ENCODE measurements at regions not wholly inside any gene's neighbourhood (a gene's known extent, or its start where the extent isn't known, plus 50 kb on each side); places are given as distances from the start of the nearest gene placed in this dataset.

GRCh38 chr4:157973297-157973696 lies 199.5 kb downstream of the GASK1B start:
- H3K27me3 ChIP-seq (ENCODE audit: insufficient read depth, low read length) = no peaks in the 10 kb centered on the region
- no peak overlapping the region for H3K14ac ChIP-seq (ENCODE audit: low read length)
- no peak overlapping the region for H3K23ac ChIP-seq (ENCODE audit: low read length)
- no peak overlapping the region for H4K12ac ChIP-seq (ENCODE audit: low read depth, low read length)
- H2AFZ ChIP-seq (ENCODE audit: insufficient read depth, low read length, poor library complexity) = no peak overlapping the region
- H4K8ac ChIP-seq (ENCODE audit: low read depth, low read length) = no peak overlapping the region
- H3K36me3 ChIP-seq (ENCODE audit: control insufficient read depth in 1 of 2, insufficient read depth in 2 of 2, low read length in 2 of 2) = no peaks in the 10 kb centered on the region
- H2AK5ac ChIP-seq (ENCODE audit: low read length) = no peak overlapping the region
- H3K4me2 ChIP-seq (ENCODE audit: low read length) = no peak overlapping the region
- H3K4ac ChIP-seq (ENCODE audit: low read depth, low read length) = no peak overlapping the region
- H3K9me3 ChIP-seq (ENCODE audit: insufficient read depth, low read depth, low read length) = no peaks in the 10 kb centered on the region
- H3K9ac ChIP-seq (ENCODE audit: low read length) = no peak overlapping the region
- H4K91ac ChIP-seq (ENCODE audit: low read depth, low read length) = no peak overlapping the region
- no peak for DNase-seq
- no peak overlapping the region for H2BK5ac ChIP-seq (ENCODE audit: low read depth, low read length, poor library complexity)
- H3K18ac ChIP-seq (ENCODE audit: low read length) = no peak overlapping the region
- no peak overlapping the region for H2BK12ac ChIP-seq (ENCODE audit: low read length)
- no peaks in the 10 kb centered on the region for H3K4me1 ChIP-seq (ENCODE audit: control insufficient read depth in 1 of 2, insufficient read depth in 2 of 2, low read length in 2 of 2)
- no peak overlapping the region for H2BK120ac ChIP-seq (ENCODE audit: insufficient read depth, low read length, poor library complexity)
- no peaks in the 10 kb centered on the region for H3K79me1 ChIP-seq (ENCODE audit: low read length)
- no peak overlapping the region for H3K4me3 ChIP-seq (ENCODE audit: low read depth, low read length)
- no peak overlapping the region for H3K27ac ChIP-seq (ENCODE audit: low read depth, low read length)
- WGBS (ENCODE audit: extremely low coverage, insufficient coverage, insufficient read length) = no CpG with 5 or more reads among the region's 5 CpGs
- no peaks in the 10 kb centered on the region for H3K79me2 ChIP-seq (ENCODE audit: control insufficient read depth, insufficient read depth, low read length, poor library complexity)

GRCh38 chr4:157964463-157964862 lies 208.4 kb downstream of the GASK1B start:
- no peak for DNase-seq
- Histone ChIP-seq H3K23ac (ENCODE audit: low read length) (no peak overlapping the region), H3K9ac (ENCODE audit: low read length) (no peak overlapping the region), H3K27me3 (ENCODE audit: insufficient read depth, low read length) (no peaks in the 10 kb centered on the region), H3K14ac (ENCODE audit: low read length) (no peak overlapping the region), H3K4me2 (ENCODE audit: low read length) (no peak overlapping the region), H4K8ac (ENCODE audit: low read depth, low read length) (no peak overlapping the region), H3K4me3 (ENCODE audit: low read depth, low read length) (no peak overlapping the region), H3K18ac (ENCODE audit: low read length) (no peak overlapping the region), H3K79me2 (ENCODE audit: control insufficient read depth, insufficient read depth, low read length, poor library complexity) (no peaks in the 10 kb centered on the region), H3K36me3 (ENCODE audit: control insufficient read depth in 1 of 2, insufficient read depth in 2 of 2, low read length in 2 of 2) (no peaks in the 10 kb centered on the region), H2AK5ac (ENCODE audit: low read length) (no peak overlapping the region), H3K4ac (ENCODE audit: low read depth, low read length) (no peak overlapping the region), H2AFZ (ENCODE audit: insufficient read depth, low read length, poor library complexity) (no peak overlapping the region), H4K12ac (ENCODE audit: low read depth, low read length) (no peak overlapping the region), H4K91ac (ENCODE audit: low read depth, low read length) (no peak overlapping the region), H3K79me1 (ENCODE audit: low read length) (no peaks in the 10 kb centered on the region), H3K9me3 (ENCODE audit: insufficient read depth, low read depth, low read length) (no peaks in the 10 kb centered on the region), H2BK5ac (ENCODE audit: low read depth, low read length, poor library complexity) (no peak overlapping the region), H3K27ac (ENCODE audit: low read depth, low read length) (no peak overlapping the region), H2BK120ac (ENCODE audit: insufficient read depth, low read length, poor library complexity) (no peak overlapping the region), H3K4me1 (ENCODE audit: control insufficient read depth in 1 of 2, insufficient read depth in 2 of 2, low read length in 2 of 2) (no peaks in the 10 kb centered on the region), H2BK12ac (ENCODE audit: low read length) (no peak overlapping the region)
- no CpG with 5 or more reads among the region's 2 CpGs for WGBS (ENCODE audit: extremely low coverage, insufficient coverage, insufficient read length)

- DNase-seq = no peak
- Histone ChIP-seq H3K18ac (ENCODE audit: low read length) (no peak overlapping the region), H3K14ac (ENCODE audit: low read length) (no peak overlapping the region), H4K91ac (ENCODE audit: low read depth, low read length) (no peak overlapping the region), H3K27me3 (ENCODE audit: insufficient read depth, low read length) (no peaks in the 10 kb centered on the region), H2BK5ac (ENCODE audit: low read depth, low read length, poor library complexity) (no peak overlapping the region), H3K4ac (ENCODE audit: low read depth, low read length) (no peak overlapping the region), H2BK120ac (ENCODE audit: insufficient read depth, low read length, poor library complexity) (no peak overlapping the region), H2BK12ac (ENCODE audit: low read length) (no peak overlapping the region), H3K4me1 (ENCODE audit: control insufficient read depth in 1 of 2, insufficient read depth in 2 of 2, low read length in 2 of 2) (no peaks in the 10 kb centered on the region), H4K8ac (ENCODE audit: low read depth, low read length) (no peak overlapping the region), H3K36me3 (ENCODE audit: control insufficient read depth in 1 of 2, insufficient read depth in 2 of 2, low read length in 2 of 2) (no peaks in the 10 kb centered on the region), H3K79me1 (ENCODE audit: low read length) (no peaks in the 10 kb centered on the region), H3K27ac (ENCODE audit: low read depth, low read length) (no peak overlapping the region), H3K9ac (ENCODE audit: low read length) (no peak overlapping the region), H4K12ac (ENCODE audit: low read depth, low read length) (no peak overlapping the region), H3K9me3 (ENCODE audit: insufficient read depth, low read depth, low read length) (no peaks in the 10 kb centered on the region), H3K23ac (ENCODE audit: low read length) (no peak overlapping the region), H3K79me2 (ENCODE audit: control insufficient read depth, insufficient read depth, low read length, poor library complexity) (no peaks in the 10 kb centered on the region), H2AK5ac (ENCODE audit: low read length) (no peak overlapping the region), H3K4me3 (ENCODE audit: low read depth, low read length) (no peak overlapping the region), H3K4me2 (ENCODE audit: low read length) (no peak overlapping the region), H2AFZ (ENCODE audit: insufficient read depth, low read length, poor library complexity) (no peak overlapping the region)
- no CpG with 5 or more reads among the region's 2 CpGs for WGBS (ENCODE audit: extremely low coverage, insufficient coverage, insufficient read length)
Observed at GRCh38 chr4:157961229-157961990, 211.4 kb downstream of the GASK1B start.

GRCh38 chr4:157957905-157958304 lies 214.9 kb downstream of the GASK1B start:
- no peak overlapping the region for H2AK5ac ChIP-seq (ENCODE audit: low read length)
- no peak overlapping the region for H4K12ac ChIP-seq (ENCODE audit: low read depth, low read length)
- no peak overlapping the region for H3K18ac ChIP-seq (ENCODE audit: low read length)
- no peak overlapping the region for H3K9ac ChIP-seq (ENCODE audit: low read length)
- no peak overlapping the region for H2BK120ac ChIP-seq (ENCODE audit: insufficient read depth, low read length, poor library complexity)
- no peaks in the 10 kb centered on the region for H3K9me3 ChIP-seq (ENCODE audit: insufficient read depth, low read depth, low read length)
- H3K23ac ChIP-seq (ENCODE audit: low read length) = no peak overlapping the region
- H3K27ac ChIP-seq (ENCODE audit: low read depth, low read length) = no peak overlapping the region
- H3K4ac ChIP-seq (ENCODE audit: low read depth, low read length) = no peak overlapping the region
- no CpG with 5 or more reads among the region's 1 CpG for WGBS (ENCODE audit: extremely low coverage, insufficient coverage, insufficient read length)
- no peaks in the 10 kb centered on the region for H3K27me3 ChIP-seq (ENCODE audit: insufficient read depth, low read length)
- no peaks in the 10 kb centered on the region for H3K4me1 ChIP-seq (ENCODE audit: control insufficient read depth in 1 of 2, insufficient read depth in 2 of 2, low read length in 2 of 2)
- H2BK12ac ChIP-seq (ENCODE audit: low read length) = no peak overlapping the region
- no peak overlapping the region for H3K14ac ChIP-seq (ENCODE audit: low read length)
- no peak overlapping the region for H3K4me2 ChIP-seq (ENCODE audit: low read length)
- H3K4me3 ChIP-seq (ENCODE audit: low read depth, low read length) = no peak overlapping the region
- no peak overlapping the region for H2AFZ ChIP-seq (ENCODE audit: insufficient read depth, low read length, poor library complexity)
- DNase-seq = no peak
- no peaks in the 10 kb centered on the region for H3K79me2 ChIP-seq (ENCODE audit: control insufficient read depth, insufficient read depth, low read length, poor library complexity)
- H4K91ac ChIP-seq (ENCODE audit: low read depth, low read length) = no peak overlapping the region
- H3K79me1 ChIP-seq (ENCODE audit: low read length) = no peaks in the 10 kb centered on the region
- H2BK5ac ChIP-seq (ENCODE audit: low read depth, low read length, poor library complexity) = no peak overlapping the region
- H4K8ac ChIP-seq (ENCODE audit: low read depth, low read length) = no peak overlapping the region
- H3K36me3 ChIP-seq (ENCODE audit: control insufficient read depth in 1 of 2, insufficient read depth in 2 of 2, low read length in 2 of 2) = no peaks in the 10 kb centered on the region

Measured in trophoblast cell (in vitro differentiated cells and primary cell).